ENCODE measurements at regions not wholly inside any gene's neighbourhood (a gene's known extent, or its start where the extent isn't known, plus 50 kb on each side); places are given as distances from the start of the nearest gene placed in this dataset.

- TF ChIP-seq EZH2 (IDR thresholded peaks at IDR 0.05; ENCODE audit: borderline replicate concordance, low read depth, low read length, severe bottlenecking) (no peak), CTCF (IDR thresholded peaks at IDR 0.05; ENCODE audit: extremely low read depth in 1 of 2, insufficient read depth in 1 of 2, low read depth in 1 of 2, low read length in 2 of 2) (no peak)
These were observed 936.5 kb upstream of the ADGRB3 start for GRCh38 chr6:67698534-67698933.

Data from endothelial cell of umbilical vein (primary cell).